GM21825 (cell line): ENCODE measurements at regions not wholly inside any gene's neighbourhood (a gene's known extent, or its start where the extent isn't known, plus 50 kb on each side); places are given as distances from the start of the nearest gene placed in this dataset.

ENCODE experiments used
- ATAC-seq: cut with Tn5 transposase; IDR thresholded peaks from one replicate; pipeline ENCODE4 v1.9.1; 2021; ENCODE audit warnings: mild to moderate bottlenecking, moderate library complexity; ENCODE audit not compliant: unreplicated experiment

GRCh38 chr4:176441594-176441993, 121.8 kb downstream of the SPCS3 start:
- no peak for ATAC-seq

DNA sequence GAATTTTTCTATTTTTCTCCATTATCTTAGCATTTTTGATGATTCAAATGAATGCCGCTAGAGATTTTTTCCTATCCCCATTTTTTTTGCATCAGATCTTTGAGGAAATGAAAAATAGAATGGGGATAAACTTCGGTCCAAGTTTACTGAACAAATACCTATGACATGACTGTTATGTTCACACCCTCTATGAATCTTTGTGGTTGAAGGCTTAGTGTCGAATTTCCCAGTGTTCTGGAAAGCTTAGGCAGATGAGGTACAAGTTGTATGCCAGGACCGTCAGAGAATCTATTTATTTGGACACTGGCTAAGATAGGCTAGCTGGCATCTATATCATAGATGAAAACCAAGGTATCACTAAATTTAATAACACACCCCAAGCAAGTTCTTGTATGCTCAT, 123.4 kb downstream of the SPCS3 start:
- ATAC-seq: no peak

DNA sequence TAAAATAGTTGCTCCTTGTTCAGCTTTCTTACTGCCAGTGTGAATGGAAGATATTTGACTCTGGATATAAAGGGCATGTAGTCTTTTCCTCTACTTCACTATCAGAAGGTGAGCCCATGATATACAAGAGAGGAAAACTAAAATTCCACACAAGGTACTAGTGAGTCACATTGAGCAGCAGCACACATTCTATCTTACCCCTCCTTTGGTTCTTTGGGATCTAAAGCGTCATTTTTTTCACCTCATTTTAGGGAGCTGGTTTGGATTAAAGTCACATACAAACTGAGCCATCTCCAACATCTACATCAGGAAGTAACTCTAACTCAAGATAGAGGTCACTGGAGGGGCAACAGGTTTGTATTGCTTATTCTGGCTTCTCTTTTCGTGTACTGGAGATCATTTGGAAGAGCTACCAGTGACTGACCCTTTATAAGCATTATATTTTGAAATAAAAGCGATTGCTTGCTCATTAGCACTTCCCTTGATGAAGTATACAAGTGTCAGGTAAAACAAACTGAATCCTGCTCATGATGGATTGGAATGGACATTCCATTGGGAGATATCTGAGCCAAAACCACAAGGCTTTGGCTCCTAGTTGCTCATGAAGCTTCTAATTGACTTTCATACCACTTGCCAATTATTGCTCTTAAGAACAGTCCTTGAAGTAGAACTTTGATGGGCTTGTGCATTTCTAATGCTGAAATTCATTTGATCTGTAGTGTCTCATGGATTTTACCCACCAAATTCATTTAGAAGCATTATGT, 124.1 kb downstream of the SPCS3 start:
- no peak for ATAC-seq

GRCh38 chr4:176444741-176445140, 125.0 kb downstream of the SPCS3 start:
- ATAC-seq: no peak

GRCh38 chr4:176448761-176449160, 129.0 kb downstream of the SPCS3 start:
- ATAC-seq: no peak

DNA sequence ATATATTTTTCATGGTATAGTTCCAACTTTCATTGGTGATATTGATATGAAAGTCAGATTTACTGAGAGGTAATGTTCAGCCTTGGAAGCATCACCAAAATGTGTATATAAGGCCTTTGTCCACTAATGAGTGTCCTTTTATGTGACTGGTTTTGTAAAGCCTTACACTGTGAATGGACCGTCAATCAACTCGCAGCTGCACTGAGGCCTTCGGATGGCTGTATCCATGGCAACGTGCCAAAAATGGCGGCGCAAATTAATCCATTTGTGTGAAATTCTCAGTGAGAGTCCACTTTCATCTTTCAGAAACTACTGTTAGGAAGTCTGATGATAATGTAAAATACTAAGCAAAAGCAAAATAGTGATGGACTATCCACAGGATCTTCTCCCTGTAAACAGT, 131.7 kb downstream of the SPCS3 start:
- no peak for ATAC-seq

GRCh38 chr4:176453079-176453478, 133.3 kb downstream of the SPCS3 start:
- ATAC-seq: no peak

DNA sequence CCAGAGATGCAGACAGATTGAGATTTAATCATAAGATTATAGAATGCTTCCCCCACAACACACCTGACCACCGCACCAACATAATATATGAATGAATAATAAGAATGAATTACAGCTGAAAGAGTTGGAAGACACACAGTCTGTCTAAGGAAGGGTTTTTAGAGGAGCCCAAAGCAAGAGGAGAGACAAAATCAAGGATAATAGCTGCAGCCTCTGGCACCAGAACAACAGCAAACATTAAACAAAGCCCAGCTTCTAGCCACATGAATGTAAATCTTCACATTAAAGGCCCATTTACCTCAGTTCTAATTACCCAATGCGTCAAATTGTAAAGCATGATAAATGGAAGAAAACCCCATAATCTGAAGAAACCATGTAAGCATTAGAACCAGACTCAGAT, 133.9 kb downstream of the SPCS3 start:
- no peak for ATAC-seq

- peak; percentile 99 for ATAC-seq
Observed at GRCh38 chr4:176464748-176465147, 145.0 kb downstream of the SPCS3 start.

DNA sequence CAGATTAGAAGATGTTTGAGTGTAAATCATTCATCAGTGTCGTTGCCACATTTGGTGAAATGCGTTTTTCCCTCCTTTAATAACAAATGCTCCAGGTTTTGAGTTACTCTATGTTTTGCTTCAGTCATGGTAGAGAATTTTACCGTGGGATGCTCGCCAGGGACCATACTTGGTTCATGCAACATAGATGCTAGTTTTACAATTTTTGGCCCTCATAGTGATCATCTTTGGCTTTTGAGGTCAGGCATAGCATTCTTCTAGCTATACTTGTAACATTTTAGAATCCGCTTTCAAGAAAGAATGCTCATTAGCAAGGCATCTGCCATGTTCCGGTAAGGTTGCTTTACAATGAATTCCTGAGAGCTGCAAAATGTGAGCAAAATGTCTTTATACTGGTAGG, 147.2 kb downstream of the SPCS3 start:
- ATAC-seq: no peak

- ATAC-seq: no peak
Observed at GRCh38 chr4:176469546-176469945, 149.8 kb downstream of the SPCS3 start.

GRCh38 chr4:176470671-176471070, 150.9 kb downstream of the SPCS3 start:
- ATAC-seq: no peak

- no peak for ATAC-seq
Observed at GRCh38 chr4:176475067-176475466, 155.3 kb downstream of the SPCS3 start.

GRCh38 chr4:176478076-176478475, 158.3 kb downstream of the SPCS3 start:
- ATAC-seq: no peak

GRCh38 chr4:176479767-176480166, 160.0 kb downstream of the SPCS3 start:
- peak; percentile 63 for ATAC-seq

GRCh38 chr4:176482972-176483371, 163.2 kb downstream of the SPCS3 start:
- no peak for ATAC-seq

GRCh38 chr4:176484301-176484984, 164.7 kb downstream of the SPCS3 start:
- no peak for ATAC-seq

GRCh38 chr4:176489001-176489400, 169.2 kb downstream of the SPCS3 start:
- ATAC-seq: no peak

GRCh38 chr4:176492646-176493302, 173.0 kb downstream of the SPCS3 start:
- ATAC-seq: peak; percentile 100

- no peak for ATAC-seq
Observed at GRCh38 chr4:176498617-176499256, 179.0 kb downstream of the SPCS3 start.

DNA sequence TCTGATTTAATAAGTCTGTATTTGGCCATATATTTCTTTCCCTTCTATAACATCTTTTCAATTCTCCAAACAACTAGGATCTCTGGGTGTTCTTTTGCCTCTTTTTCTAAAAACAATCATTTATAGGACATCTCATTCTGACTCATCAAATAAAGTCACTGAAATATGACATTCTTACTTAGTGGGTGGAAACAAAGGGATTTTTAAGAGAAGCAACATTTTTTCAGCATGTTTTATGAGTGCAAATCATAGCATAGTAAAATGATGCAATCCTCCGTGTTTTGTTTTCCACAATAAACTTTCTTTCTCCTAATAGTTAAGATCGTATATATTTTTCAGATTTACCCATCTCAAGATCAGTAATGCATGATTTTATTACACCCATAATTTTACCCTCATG, 179.8 kb downstream of the SPCS3 start:
- ATAC-seq: no peak

DNA sequence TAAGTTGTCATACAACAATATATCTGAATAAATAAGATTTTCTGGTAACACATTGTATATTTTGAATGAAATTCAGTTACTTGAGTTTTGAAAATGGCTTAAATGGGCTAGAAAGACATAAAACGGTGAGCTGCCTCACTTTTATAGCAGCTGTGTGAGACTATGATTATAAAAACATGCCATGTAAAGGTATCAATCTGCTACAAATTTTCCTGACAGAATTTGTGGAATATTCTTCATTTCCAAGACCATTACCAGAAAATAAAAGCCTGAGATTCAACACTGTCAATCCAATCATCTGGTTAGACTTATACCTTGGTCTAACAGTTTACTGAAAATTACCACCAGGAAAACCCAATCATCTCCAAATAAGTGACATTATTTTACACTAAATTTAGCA, 181.1 kb downstream of the SPCS3 start:
- no peak for ATAC-seq
